GM21737 (cell line): ENCODE measurements at regions not wholly inside any gene's neighbourhood (a gene's known extent, or its start where the extent isn't known, plus 50 kb on each side); places are given as distances from the start of the nearest gene placed in this dataset.

Source experiments
- ATAC-seq: cut with Tn5 transposase; IDR thresholded peaks from one replicate; pipeline ENCODE4 v1.9.1; 2021; ENCODE audit warnings: mild to moderate bottlenecking, moderate library complexity; ENCODE audit not compliant: unreplicated experiment

DNA sequence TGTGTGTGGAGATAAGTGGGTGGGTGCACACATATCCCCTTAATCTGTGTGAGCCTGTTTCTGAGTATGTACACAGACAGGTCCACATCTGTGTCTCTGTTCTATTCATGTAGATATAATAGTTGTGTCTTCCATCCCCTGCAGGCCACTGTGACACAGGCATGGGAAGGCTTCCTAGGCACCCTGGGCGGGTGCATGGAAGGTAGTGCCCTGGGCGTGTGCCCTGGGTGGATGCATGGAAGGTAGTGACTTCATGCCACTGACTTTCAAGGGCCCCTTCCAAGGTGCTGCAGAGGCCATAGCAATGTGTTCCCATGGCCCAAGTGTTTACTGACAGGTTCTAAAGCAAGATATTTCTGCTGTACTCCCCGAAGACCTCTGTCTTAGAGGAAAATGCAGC, 462.5 kb upstream of the HS6ST1 start:
- no peak for ATAC-seq

DNA sequence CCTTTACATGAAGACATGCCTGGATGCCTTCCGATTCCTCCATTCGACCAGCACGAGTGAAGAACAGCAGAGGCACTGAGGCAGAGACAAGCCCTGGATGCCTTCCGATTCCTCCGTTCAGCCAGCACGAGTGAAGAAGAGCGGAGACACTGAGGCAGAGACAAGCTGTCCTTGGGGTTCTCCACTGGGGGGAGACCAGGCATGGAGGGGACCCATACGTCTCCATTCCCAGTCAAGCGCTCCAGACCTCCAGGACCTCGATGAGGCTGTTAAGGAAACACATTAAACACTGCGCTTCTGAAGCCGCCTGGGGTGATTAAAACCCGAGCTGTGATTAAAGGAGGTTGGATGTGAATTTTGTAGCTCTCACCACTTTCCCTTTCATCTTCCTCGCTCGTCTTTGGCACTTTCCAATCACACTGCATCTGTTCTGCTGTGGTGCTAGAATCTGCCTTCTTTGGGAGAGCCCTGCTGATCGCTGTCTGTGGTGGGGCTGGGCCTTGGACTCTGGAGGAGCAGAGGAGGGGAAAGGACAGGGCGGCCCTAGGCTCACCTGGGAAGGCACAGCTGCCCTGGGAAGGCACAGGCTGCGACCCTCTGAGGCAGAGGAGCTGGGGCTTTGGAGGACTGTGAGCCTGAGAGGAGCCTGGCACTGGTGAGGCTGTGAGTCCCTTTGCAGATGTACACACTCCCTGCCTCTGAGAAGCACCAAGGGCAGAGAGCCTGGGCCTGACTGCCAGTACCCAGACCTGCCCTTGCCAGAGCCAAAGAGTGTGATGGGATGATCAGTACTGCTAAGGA, 463.1 kb upstream of the HS6ST1 start:
- no peak for ATAC-seq

DNA sequence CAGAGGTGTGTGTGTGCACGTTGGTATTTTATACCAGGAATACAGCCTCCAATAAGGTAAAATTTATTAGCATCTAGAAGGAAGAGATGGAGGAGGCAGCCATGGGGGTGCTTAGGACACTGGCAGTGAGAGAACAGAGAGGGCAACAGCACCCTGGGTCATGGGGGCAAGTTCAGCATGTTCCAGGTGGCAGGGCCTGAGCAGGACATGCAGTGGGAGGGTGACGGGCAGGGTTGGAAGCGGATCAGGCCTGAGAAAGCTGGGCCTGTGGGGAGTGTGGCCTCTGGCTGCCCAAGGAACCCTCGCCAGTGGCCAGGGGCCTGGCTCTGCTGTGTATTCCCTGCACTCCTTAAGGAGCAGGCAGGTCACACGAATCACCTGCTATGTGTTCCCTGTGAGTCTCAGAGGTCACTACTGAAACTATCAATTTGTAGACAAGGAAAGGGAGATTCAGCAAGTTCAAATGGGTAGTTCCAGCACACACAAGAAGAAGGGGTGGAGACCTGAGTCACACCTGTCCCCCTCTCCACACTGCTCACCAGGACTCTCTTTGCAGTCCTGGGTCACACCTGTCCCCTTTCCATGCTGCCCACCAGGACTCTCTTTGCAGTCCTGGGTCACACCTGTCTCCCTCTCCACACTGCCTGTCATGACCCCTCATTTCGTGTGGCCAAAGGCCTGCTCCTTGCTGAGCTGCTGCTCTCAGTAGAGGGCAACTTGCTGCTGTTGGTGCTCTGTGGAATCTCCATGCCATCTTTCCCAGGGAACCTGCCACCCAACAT, 463.9 kb upstream of the HS6ST1 start:
- no peak for ATAC-seq

DNA sequence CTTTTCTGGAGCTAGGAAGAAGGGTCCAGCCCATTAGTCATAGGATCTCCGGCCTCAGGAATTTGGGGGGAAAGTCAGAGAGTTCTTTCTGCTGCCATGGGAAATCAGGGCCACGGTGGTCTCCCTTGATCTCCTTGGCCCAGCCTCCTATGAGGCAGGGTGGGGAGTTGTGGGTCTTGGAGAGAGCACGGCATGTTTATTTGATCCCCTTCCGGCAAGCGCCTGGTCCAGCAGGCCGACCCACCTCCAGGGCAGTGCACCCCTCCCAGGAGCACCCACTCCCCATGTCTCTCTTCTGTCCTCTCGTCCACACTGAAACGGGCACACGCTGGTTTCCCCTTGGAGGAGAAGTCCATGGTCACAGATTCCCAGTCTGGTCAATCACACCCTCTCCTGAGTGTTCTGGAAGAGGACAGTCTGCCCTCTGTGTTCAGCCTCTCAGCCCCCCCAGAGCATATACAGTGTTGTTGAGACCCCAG, 464.6 kb upstream of the HS6ST1 start:
- ATAC-seq, result no peak

DNA sequence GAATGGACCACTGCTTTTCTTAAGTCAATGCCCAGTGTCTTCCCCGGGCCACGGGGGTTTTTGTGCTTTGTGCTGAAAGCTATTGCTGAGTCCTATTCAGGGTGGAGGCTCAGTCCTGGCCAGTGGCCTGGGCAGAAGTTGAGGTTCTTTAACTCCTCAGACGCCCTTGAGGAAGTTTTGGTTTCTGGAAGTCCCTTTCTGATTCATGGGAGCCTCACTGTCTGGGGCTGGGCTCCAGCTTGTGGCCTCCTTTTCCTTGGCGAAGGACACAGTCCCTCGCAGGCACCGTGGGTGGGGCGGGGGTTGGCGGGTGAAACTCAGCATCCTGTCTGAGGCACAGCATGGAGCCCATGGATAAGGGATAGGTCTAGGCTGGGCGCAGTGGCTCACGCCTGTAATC, 465.2 kb upstream of the HS6ST1 start:
- no peak for ATAC-seq

DNA sequence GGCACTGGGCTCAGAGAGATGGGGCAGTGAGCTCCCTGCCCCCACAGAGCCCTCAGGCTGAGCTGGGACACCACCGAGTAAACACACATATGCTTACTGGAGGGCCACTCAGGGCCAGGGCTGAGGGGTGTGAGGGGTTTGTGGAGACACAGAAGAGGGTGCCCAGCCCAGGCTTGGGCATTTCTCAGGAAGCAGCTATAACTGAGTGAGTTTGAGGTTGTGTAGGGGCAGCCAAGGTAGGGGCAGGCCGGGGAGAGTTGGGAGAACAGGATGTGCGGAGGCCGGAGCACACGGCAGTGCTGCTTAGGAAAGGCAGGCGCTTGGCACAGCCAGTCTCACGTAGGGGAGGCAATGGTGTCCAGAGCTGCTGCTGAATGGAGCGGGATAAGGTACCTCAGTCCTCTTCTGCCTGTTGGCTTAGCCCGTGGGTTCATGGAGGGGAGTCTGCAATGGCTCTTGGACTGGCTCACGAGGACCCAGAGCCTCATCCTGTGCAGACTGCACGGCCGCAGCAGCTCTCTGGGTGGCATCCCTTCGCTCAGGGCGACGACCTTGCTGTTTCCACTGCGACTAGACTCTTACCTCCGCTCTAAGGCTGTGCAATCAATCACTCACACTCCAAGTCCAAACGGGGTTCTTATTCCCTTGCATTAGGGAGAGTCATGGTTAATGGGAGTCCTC, 466.1 kb upstream of the HS6ST1 start:
- no peak for ATAC-seq

DNA sequence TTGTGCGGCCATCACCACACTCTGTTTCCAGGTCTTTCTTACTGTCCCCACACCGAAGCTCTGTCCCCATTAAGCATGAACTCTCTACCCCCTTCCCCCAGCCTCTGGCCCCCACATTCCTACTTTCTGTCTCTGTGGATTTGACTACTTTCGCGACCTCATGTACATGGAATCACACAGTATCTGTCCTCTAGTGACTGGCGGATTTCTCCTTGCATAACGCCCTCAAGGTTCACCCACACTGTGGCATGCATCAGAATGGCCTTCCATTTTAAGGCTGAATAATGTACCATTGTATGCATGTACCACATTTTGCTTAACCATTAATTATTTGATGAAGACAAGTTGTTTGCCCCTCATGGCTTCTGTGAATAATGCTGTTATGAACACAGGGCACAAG, 467.6 kb upstream of the HS6ST1 start:
- ATAC-seq, result no peak

DNA sequence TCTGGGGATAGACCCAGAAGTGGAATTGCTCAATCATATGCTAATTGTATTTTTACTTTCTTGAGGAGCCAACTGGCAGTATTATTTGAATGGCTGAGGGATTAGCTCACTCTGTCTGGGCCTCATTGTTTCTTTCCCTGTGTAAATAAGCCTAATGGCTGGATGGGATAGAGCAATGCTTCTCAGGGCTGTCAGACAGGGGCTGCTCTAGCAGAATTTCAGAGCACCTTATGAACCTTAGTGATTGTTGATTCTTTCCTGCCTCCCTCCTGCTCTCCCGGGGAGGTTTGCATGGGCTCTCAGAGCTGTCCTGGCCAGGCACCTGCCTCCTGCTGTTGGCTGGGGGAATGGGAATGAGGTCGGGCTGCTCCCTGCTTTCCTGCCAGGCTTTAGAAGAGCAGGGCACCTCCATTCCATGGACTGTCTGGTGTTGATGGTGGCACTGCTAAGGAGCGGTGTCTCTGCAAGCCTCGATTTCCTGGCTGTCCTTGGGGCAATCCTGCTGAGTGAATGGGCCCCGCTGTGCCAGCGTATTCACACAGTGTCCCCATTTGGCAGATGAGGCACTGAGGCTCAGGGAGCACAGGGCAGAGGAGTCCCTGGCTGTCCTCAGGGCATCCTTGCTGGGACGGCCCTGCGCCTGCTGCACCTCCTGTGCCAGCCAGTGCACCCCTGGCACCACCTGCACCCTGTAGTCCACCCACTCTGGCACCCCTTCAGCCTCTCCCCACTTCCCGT, 468.2 kb upstream of the HS6ST1 start:
- no peak for ATAC-seq

DNA sequence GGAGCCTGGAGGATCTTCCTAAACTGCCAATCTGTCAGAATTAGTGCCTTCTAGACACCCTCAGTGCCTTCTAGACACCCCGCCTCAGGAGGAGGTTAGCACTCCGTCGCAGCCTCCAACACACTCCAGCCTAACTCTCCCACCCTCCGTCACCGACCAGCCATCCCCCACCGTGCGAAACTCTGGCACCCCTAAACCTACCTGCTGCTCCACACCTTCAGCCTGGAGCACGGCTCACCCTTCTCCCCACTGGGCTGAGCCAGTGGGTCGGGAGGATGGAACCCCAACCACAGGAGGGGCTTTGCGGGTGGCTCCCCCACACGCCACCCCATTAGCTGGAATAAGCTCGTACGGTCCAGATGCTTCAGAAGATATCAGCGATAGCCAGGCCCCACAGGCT, 468.9 kb upstream of the HS6ST1 start:
- ATAC-seq, result no peak

DNA sequence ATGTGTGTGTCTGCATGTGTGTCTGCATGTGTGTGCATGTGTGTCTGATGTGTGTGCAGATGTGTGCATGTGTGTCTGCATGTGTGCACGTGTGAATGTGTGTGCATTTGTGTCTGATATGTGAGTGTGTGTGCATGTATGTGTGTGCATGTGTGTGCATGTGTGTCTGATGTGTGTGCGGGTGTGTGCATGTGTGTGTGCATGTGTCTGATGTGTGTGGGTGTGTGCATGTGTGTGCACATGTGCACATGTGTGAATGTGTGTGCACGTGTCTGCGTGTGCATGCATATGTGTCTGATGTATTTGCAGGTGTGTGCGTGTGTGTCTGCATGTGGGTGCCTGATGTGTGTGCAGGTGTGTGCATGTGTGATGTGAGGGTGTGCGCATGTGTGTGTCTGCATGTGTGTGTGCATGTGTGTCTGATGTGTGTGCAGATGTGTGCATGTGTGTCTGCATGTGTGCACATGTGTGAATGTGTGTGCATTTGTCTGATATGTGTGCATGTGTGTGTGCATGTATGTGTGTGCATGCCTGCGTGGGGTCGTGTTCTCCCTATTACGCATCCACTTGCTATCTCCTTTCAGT, 470.1 kb upstream of the HS6ST1 start:
- no peak for ATAC-seq

DNA sequence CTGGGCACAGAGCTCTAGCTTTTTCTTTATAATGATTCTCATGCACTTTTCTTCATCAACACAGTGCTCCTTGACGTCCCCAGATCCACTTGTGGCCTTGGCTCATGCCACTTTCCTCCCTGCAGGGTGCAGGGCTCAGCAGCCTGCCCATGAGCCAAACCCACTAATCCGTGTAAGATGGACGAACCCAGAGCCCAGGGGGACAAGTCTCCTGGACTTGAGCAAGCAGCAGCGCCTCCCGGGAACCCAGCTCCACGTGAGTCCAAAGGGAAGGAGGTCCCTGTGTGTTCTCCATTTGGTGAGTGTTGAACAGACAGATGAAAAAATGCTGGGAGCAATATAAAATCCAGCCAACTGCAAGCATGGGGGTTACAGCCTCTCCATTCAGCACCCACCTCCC, 470.6 kb upstream of the HS6ST1 start:
- ATAC-seq, result no peak

DNA sequence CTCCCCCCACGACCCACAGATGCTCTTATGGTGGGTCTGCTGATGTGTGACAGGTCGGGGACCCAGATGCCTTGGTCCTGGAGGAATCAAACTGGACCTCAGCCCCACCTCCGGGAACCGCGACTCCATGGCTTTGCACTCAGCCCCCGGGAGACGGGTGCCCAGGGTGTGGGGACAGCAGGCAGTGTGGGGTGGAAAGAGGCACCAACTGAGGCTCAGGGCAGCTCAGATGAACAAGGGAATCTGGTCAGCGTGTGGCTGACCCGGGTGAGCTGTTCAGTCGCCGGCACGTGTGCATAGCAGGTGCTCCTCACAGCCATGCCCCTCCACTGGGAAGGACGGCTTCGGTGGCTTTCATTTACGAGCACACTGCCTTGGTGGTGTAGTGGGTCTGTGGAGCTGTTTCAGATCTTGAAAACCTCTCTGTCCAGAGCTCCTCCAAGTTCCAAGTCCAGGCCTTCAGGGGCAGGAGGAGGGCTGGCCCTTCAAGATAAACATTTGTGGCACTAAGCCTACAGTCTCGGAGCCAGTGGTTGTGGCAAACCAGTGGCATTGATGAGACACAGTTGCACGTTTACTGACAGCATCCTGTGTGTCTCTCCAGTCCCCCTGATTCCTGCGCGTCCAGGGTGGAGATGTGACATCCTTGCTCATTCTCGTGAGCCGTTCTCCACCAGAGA, 471.2 kb upstream of the HS6ST1 start:
- ATAC-seq, result no peak

DNA sequence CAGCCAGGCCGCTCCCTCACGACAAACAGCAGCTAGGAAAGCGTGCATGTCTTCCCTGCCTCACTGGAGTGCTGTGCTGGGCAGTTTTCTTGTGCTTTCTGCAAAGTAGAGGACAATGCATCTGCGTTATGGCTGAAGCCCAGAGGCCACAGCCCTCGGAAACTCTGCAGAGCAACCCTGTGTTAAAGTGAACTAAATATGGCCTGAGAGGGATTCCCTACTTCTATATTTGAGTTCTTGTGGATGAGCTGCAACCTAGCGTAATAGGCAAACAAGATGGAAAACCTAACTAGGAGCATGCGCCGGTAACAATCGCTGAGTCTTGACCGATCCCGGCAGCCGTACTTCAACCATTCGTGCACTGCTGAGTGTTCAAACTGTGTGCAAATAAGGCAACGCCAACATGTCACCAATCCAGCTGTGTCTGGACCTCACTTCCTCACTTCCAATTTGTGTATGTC, 471.9 kb upstream of the HS6ST1 start:
- ATAC-seq, result no peak

DNA sequence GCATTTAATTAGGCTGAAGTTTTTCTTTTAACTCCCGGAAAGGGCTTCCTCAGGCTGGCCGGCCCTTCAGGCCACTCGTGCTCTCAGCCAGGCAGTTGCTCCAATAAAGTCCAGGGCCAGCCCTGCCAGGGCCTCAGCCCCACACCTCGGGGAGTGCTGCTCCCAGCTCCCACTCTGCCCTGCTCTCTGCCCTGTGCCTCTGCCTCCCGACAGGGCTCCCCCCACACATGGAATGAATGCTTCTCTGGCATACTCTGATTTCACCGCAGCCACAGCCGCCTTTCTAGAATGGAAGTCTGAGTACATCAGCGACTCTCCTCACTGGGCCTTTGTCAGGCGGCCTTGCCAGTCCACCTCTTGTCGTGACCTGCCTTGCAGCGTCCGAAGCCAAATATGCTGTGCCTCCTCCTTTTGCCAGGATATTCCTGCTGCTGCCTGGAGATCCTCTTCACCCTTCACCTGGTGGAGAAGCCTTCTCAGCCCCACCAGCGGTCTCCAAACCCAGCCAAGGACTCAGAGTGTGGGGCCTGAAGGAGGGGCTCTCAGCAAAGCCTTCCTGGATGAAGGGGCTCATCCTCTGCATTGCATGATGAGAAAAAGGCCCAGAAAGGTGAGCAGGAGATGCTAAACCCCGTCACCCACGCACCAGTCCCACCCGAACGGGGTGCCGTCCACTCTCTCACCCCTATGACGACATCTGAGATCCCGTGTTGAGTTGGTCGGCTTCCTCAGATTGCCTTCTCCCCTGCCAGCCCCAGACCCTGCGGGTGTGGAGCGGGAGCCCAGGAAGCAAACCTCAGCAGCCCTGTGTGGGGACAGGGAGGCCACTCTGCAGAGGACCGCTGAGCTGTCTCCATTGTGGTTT, 472.7 kb upstream of the HS6ST1 start:
- ATAC-seq, result no peak

DNA sequence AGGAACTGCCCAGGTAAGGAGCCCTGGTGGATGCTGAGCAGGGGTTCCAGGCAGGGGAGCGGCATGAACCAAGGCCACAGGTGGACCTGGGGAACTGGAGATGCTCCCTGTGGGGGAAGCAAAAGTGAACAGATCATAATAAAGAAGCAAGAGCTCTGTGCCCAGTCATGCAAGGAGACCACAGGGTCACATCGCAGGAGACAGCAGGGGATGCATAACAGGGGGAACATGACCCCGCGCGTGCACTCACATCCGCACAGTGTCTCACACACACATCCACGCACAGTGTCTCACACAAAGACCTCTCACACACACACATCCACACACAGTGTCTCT, 473.3 kb upstream of the HS6ST1 start:
- no peak for ATAC-seq

DNA sequence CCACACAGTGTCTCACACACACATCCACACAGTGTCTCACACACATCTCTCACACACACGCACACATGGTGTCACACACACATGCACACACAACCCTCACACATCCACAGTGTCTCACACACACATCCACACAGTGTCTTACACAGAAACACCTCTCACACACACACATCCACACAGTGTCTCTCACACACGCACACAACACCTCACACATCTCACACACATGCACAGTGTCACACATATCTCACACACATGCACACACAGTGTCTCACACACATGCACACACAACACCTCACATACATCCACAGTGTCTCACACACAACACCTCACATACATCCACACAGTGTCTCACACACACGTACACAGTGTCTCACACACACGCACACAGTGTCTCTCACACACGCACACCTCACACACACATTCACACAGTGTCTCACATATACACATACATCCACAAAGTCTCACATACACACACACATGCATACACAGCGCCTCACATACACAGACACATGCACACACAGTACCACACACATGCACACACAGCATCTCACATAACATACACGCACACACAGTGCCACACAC, 473.9 kb upstream of the HS6ST1 start:
- no peak for ATAC-seq

DNA sequence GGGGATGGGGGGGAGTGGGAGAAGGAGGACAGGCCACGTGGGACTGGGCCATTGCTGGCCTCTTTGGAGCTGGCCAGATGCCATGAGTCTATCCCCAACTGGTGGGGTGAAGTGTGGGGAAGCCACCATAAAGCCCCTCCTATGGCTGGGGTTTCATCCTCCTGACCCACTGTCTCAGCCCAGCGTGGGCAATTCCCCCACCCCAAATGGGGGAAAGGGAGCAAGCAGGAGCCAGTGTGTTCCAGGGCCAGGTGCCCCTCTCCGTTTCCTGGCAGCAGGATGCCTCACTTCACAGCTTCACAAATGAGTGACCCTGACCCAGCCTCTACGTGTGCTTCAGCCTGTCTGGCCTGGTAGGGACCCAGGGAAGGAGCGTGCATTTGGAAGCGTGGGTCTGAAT, 474.7 kb upstream of the HS6ST1 start:
- ATAC-seq, result no peak

DNA sequence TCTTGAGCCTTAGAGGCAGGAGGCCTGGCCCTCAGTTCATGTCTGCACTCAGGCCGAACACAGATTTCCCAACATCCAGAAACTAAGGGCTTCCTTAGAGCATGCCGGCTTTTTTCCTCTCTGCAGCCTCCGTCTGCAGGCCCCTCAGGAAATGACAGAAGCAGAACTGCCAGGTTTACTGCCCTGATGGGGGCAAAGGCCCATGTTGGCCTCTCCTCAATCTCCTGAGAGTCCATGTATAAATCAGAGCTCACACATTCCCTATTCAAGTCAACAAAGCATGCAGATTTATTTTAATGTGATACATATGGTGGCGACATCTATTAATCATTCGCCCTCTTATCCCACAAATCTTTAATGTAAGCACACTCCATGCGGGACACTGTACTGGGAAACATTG, 475.6 kb upstream of the HS6ST1 start:
- ATAC-seq, result no peak

DNA sequence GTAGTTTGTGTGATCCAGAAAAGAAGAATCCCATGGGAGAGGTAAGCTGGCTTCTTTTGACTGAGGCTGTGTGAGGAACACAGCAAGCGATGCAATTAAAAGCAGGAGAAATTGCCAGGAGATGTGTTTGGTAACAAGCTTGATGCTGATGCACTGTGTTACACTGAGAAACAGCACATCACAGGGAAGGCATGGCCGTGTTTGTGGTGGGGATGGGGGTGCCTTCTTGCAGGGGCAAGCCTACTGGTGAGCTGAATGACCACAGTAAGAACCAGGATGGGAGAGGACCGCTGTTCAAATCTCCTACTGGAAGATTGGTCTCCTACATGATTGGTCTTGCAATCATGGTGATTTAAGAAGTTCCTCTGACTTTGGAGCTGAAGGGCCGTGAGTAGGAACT, 477.7 kb upstream of the HS6ST1 start:
- no peak for ATAC-seq
